ENCODE measurements at regions not wholly inside any gene's neighbourhood (a gene's known extent, or its start where the extent isn't known, plus 50 kb on each side); places are given as distances from the start of the nearest gene placed in this dataset.

DNA sequence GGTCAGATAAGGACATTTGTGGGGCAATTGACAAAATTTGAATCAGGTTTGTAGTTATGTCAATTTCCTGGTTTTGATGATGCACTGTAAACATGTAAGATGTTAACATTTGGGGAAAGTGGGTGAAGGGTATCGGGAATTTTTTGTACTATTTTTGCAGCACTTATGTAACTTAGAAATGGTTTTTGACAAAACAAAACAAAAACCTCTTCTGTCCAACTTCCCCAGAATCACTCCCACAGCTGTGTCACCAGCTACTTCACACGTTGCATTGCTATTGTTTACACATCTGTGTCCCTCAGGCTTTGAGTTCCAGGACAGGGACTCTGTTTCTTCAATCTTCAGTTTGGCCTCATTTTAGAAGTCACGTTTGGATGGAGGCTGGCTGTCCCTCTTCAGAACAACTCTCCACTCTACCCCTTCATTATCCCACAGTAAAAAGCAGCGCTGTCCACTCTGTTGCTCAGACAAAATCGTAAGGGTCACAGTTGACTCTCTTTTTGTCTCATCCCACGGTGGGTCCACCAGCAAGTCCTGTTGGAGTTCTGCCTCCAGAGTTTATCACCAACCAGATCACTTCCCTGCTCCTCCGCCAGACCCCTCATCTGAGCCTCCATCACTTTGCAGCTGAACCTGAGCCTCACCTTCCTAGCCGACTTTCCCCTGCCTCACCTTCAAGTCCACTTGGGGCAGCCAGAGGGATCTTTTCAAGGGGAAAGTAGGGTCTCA, 63.2 kb downstream of the NENF start:
- H3K4me3 ChIP-seq (ENCODE audit: low read depth, low read length): no peak overlapping the region
- no peaks in the 10 kb centered on the region for H3K27me3 ChIP-seq (ENCODE audit: control insufficient read depth, insufficient read depth, low read length)
- H3K4me1 ChIP-seq (ENCODE audit: control insufficient read depth, insufficient read depth, low read length): peaks cover 2% of the 10 kb centered on the region
- H3K9me3 ChIP-seq (ENCODE audit: control insufficient read depth, insufficient read depth, low read length): no peaks in the 10 kb centered on the region
- no peaks in the 10 kb centered on the region for H3K36me3 ChIP-seq (ENCODE audit: control insufficient read depth, insufficient read depth, low read length)
- H3K9ac ChIP-seq (ENCODE audit: low read depth, low read length): no peak overlapping the region

DNA sequence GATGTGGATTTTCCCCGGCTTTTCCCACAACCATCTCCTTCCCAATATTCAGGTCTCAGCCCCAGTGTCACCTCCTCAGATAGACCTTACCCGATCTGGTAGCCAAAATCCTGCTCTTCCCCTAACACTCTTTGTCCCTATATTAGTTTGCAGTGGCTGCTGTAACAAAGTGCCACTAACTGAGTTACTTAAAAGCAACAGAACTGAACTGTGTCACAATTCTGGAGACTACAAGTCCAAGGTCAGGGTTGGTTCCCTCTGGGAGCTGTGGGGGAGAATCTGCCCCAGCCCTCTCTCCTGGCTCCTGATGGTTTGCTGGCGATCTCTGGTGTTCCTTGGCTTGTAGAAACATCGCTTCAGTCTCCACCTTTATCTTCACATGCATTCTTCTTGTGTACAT, 64.0 kb downstream of the NENF start:
- H3K9me3 ChIP-seq (ENCODE audit: control insufficient read depth, insufficient read depth, low read length): no peaks in the 10 kb centered on the region
- no peak overlapping the region for H3K4me3 ChIP-seq (ENCODE audit: low read depth, low read length)
- peaks cover 2% of the 10 kb centered on the region for H3K4me1 ChIP-seq (ENCODE audit: control insufficient read depth, insufficient read depth, low read length)
- no peaks in the 10 kb centered on the region for H3K36me3 ChIP-seq (ENCODE audit: control insufficient read depth, insufficient read depth, low read length)
- no peak overlapping the region for H3K9ac ChIP-seq (ENCODE audit: low read depth, low read length)
- H3K27me3 ChIP-seq (ENCODE audit: control insufficient read depth, insufficient read depth, low read length): no peaks in the 10 kb centered on the region

DNA sequence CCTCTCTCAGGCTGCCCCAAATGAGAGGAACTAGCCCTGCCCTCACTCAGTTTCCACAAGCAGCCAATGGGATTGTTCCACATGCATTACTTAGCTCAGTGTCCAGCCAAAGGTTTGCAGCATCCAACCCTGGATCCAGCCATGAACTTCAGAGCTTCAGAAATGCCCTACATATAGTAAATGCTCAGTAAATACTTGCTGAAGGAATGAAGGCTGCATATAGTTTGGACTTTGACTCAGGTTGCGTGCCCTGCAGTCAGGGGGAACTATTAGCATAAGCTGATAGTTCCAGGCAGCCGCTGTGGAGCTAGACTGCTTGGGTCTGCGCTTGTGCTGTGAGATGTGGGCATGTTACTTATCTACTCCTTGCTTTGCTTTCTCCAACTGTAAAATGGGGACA, 64.8 kb downstream of the NENF start:
- H3K9ac ChIP-seq (ENCODE audit: low read depth, low read length): no peak overlapping the region
- H3K4me3 ChIP-seq (ENCODE audit: low read depth, low read length): no peak overlapping the region
- H3K36me3 ChIP-seq (ENCODE audit: control insufficient read depth, insufficient read depth, low read length): no peaks in the 10 kb centered on the region
- peaks cover 2% of the 10 kb centered on the region for H3K4me1 ChIP-seq (ENCODE audit: control insufficient read depth, insufficient read depth, low read length)
- H3K27me3 ChIP-seq (ENCODE audit: control insufficient read depth, insufficient read depth, low read length): no peaks in the 10 kb centered on the region
- H3K9me3 ChIP-seq (ENCODE audit: control insufficient read depth, insufficient read depth, low read length): no peaks in the 10 kb centered on the region

DNA sequence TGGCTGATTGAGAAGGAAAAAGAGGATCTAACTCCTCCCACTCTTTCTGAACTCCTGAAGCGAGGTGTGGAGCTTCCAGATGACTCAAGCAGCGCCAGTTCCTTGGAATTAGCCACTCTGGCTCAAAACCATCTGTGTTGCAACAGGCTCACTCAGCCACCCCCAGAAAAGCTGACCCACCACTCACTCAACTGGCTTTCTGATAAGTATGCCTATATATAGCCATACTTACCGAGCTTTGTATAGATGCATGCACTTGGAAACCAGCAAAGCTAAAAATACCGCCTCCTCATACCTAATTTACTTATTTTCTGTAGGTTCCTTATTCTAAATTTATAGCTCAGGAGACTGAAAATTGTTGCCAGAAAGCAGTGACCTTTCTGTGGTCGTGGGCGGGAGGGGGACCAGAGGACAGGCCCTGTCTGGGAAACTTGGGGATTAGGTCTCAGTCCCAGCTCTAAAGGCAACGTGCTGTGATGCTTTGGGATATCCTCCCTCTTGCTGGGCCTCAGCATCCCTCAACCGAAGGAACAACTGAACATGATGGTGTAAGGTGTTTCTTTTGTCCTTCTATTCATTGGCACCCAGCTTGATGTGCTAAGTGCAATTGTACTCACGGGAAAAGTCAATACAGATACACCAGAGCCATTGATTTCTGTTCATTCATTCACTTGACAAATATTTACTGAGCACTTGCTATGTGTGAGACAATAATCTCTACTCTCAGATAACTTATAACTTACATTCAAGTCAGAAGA, 65.7 kb downstream of the NENF start:
- Histone ChIP-seq H3K9me3 (ENCODE audit: control insufficient read depth, insufficient read depth, low read length) (no peaks in the 10 kb centered on the region), H3K27me3 (ENCODE audit: control insufficient read depth, insufficient read depth, low read length) (no peaks in the 10 kb centered on the region), H3K4me3 (ENCODE audit: low read depth, low read length) (no peak overlapping the region), H3K4me1 (ENCODE audit: control insufficient read depth, insufficient read depth, low read length) (peaks cover 2% of the 10 kb centered on the region), H3K36me3 (ENCODE audit: control insufficient read depth, insufficient read depth, low read length) (no peaks in the 10 kb centered on the region), H3K9ac (ENCODE audit: low read depth, low read length) (no peak overlapping the region)

DNA sequence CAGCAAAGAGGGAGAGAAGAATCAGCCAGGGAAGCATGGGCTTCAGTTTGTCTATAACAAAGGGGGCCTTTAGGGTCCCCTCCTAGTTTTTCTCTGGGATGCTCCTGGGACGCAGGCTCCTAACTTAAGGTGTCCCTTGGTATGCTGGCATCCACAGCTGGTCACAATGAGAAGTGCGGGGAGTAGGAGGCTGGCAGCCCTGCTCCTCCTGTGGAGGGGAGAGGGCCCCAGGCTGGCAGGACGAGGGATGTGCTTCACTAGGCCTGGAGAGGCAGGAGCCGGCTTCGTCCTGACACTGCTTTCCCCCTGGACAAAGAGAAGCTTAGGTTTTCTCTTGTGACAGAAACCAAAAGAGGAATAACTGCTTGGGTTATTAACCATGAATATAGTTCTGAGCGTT, 67.6 kb downstream of the NENF start:
- Histone ChIP-seq H3K9me3 (ENCODE audit: control insufficient read depth, insufficient read depth, low read length) (no peaks in the 10 kb centered on the region), H3K4me1 (ENCODE audit: control insufficient read depth, insufficient read depth, low read length) (peaks cover 2% of the 10 kb centered on the region), H3K36me3 (ENCODE audit: control insufficient read depth, insufficient read depth, low read length) (no peaks in the 10 kb centered on the region), H3K9ac (ENCODE audit: low read depth, low read length) (no peak overlapping the region), H3K27me3 (ENCODE audit: control insufficient read depth, insufficient read depth, low read length) (no peaks in the 10 kb centered on the region), H3K4me3 (ENCODE audit: low read depth, low read length) (no peak overlapping the region)

DNA sequence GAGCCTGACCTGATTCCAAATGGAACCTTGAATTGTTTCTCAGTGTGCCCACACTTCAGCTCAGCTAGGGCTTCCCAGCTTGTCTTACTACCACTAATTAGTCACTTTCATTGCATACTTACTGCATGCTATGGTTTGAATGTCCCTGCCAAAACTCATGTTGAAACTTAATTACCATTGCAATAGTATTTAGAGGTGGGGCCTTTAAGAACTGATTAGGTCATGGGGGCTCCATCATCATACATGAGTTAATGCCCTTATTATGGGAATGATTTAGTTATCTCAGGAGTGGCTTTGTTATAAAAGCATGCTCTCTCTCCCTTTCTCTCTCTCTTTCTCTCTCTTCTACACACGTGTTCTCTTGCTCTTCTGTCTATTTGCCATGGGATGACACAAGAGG, 68.3 kb downstream of the NENF start:
- Histone ChIP-seq H3K4me3 (ENCODE audit: low read depth, low read length) (no peak overlapping the region), H3K27me3 (ENCODE audit: control insufficient read depth, insufficient read depth, low read length) (no peaks in the 10 kb centered on the region), H3K4me1 (ENCODE audit: control insufficient read depth, insufficient read depth, low read length) (peaks cover 2% of the 10 kb centered on the region), H3K9me3 (ENCODE audit: control insufficient read depth, insufficient read depth, low read length) (no peaks in the 10 kb centered on the region), H3K36me3 (ENCODE audit: control insufficient read depth, insufficient read depth, low read length) (no peaks in the 10 kb centered on the region), H3K9ac (ENCODE audit: low read depth, low read length) (no peak overlapping the region)

DNA sequence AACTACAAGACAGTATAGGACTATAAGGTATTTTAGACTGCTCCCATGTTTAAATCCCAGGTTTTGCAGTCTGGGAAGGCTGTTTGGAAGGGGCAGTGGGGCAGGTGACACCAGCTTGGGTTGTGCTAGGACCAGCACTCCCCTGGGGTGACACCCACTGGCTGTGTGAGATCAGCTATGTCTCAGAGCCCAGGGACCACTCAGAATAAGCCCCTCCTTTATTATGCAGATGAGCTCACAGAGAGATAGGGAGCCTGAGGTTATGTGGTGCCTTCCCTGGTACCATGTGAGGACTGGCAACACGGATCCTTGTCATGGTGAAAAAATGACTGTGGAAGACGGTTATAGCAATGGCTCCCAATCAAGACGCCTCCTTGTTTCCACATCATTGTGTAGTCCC, 71.0 kb downstream of the NENF start:
- Histone ChIP-seq H3K9me3 (ENCODE audit: control insufficient read depth, insufficient read depth, low read length) (no peaks in the 10 kb centered on the region), H3K27me3 (ENCODE audit: control insufficient read depth, insufficient read depth, low read length) (no peaks in the 10 kb centered on the region), H3K9ac (ENCODE audit: low read depth, low read length) (no peak overlapping the region), H3K4me1 (ENCODE audit: control insufficient read depth, insufficient read depth, low read length) (peaks cover under 1% of the 10 kb centered on the region), H3K36me3 (ENCODE audit: control insufficient read depth, insufficient read depth, low read length) (no peaks in the 10 kb centered on the region), H3K4me3 (ENCODE audit: low read depth, low read length) (no peak overlapping the region)

DNA sequence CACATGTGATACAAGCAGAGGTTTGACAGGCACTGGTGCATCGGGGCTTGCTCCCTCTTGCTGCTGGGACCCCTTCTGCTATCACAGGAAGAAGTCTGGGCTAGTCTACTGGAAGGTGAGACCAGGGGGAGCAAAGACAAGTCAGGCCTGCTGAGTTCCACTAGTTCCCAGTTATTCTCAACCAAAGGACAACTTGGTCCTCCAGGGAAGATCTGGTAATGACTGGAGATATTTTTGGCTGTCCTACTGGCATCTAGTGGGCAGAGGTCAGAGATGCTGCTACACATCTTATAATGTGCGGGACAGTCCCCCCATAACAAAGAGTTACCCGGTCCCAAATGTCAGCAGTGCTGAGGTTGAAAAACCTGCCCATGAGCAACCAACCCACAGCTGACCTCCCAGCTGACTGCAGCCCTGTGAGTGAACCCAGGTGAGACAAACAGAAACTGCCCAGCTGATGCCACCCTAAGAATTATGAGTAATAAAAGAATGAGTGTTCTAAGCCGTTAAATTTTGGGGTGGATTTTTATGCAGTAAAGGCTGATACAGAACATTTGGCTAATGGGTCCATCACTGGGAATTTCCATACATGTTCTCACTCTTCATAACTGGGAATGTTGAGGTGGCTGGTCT, 71.6 kb downstream of the NENF start:
- Histone ChIP-seq H3K9ac (ENCODE audit: low read depth, low read length) (no peak overlapping the region), H3K27me3 (ENCODE audit: control insufficient read depth, insufficient read depth, low read length) (no peaks in the 10 kb centered on the region), H3K4me1 (ENCODE audit: control insufficient read depth, insufficient read depth, low read length) (no peaks in the 10 kb centered on the region), H3K9me3 (ENCODE audit: control insufficient read depth, insufficient read depth, low read length) (no peaks in the 10 kb centered on the region), H3K36me3 (ENCODE audit: control insufficient read depth, insufficient read depth, low read length) (no peaks in the 10 kb centered on the region), H3K4me3 (ENCODE audit: low read depth, low read length) (no peak overlapping the region)

DNA sequence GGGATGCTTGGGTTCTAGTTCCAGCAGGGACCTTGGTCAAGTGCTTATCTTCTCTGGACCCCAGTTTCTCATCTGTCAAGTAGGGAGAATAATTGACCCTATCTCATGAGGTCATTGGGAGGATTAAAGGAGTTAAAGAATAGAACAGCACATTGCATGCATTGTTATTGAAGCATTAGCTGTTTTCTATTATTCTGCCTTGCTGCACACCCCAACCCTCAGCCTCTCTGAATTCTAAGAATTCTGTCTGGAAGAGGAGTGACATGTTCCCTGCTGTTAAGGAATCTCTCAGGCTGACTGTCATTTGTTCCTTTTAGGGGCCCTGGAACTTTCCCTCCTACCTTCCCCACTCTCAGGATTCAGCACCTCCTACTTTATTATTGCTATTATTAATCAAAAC, 73.9 kb downstream of the NENF start:
- Histone ChIP-seq H3K9me3 (ENCODE audit: control insufficient read depth, insufficient read depth, low read length) (no peaks in the 10 kb centered on the region), H3K36me3 (ENCODE audit: control insufficient read depth, insufficient read depth, low read length) (no peaks in the 10 kb centered on the region), H3K9ac (ENCODE audit: low read depth, low read length) (no peak overlapping the region), H3K27me3 (ENCODE audit: control insufficient read depth, insufficient read depth, low read length) (no peaks in the 10 kb centered on the region), H3K4me3 (ENCODE audit: low read depth, low read length) (no peak overlapping the region), H3K4me1 (ENCODE audit: control insufficient read depth, insufficient read depth, low read length) (no peaks in the 10 kb centered on the region)

DNA sequence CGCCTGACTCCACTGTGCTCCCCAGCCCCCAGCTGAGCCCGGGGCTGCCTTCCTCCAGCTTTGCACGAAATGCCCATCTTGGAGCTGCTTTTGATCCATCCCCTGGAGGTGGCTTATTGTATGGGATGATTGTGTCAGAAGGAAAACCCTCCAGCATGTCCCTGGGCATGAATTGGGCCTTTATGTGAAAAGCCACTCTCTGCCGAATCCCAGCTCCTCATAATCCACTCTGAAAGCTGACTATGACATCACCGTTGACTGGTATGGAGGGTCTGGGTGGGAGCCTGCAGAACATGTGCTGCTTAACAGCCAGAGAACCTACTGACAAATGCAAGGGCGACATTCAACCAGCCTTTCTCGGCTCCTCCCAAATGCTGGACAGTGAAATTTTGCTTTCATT, 74.6 kb downstream of the NENF start:
- Histone ChIP-seq H3K9ac (ENCODE audit: low read depth, low read length) (no peak overlapping the region), H3K27me3 (ENCODE audit: control insufficient read depth, insufficient read depth, low read length) (peaks cover 1% of the 10 kb centered on the region), H3K4me3 (ENCODE audit: low read depth, low read length) (no peak overlapping the region), H3K9me3 (ENCODE audit: control insufficient read depth, insufficient read depth, low read length) (no peaks in the 10 kb centered on the region), H3K4me1 (ENCODE audit: control insufficient read depth, insufficient read depth, low read length) (no peaks in the 10 kb centered on the region), H3K36me3 (ENCODE audit: control insufficient read depth, insufficient read depth, low read length) (no peaks in the 10 kb centered on the region)

DNA sequence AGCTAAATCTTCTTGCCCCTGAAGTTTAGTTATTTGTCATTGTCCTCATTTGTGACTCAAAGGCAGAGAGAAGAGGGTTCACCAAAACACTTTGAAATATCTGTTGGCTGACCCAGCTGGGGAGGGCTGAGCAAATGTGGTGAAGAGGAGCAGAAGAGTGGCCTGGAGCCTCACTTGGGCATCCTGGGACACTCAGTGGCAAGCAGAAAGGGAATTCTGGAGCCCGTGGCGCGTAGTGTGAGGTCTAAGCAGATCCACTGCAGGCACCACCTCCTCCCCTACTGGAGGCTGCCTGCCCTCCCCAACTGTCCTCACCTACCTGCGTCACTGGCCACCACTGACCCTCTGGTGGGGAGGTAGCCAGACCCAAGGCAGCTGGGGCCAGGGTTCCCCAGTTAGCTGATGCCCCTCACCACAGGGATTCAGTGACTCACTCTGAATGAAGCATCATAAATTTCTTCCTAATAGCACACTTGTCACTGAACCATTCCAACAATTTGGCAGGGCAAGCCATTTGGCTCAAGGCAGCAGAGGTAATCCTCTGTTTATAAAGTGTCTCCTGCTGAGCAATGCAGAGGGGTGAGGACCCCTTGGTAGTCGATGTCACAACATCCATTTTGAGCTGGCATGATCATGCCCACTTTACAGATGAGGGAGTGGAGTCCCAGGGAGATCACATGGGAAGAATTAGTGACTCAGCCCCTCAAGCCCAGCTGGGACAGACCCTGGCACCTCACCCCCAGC, 80.3 kb downstream of the NENF start:
- H3K4me1 ChIP-seq (ENCODE audit: control insufficient read depth, insufficient read depth, low read length): no peaks in the 10 kb centered on the region
- no peak overlapping the region for H3K4me3 ChIP-seq (ENCODE audit: low read depth, low read length)
- H3K9ac ChIP-seq (ENCODE audit: low read depth, low read length): no peak overlapping the region
- peaks cover 44% of the 10 kb centered on the region for H3K27me3 ChIP-seq (ENCODE audit: control insufficient read depth, insufficient read depth, low read length)
- no peaks in the 10 kb centered on the region for H3K9me3 ChIP-seq (ENCODE audit: control insufficient read depth, insufficient read depth, low read length)
- no peaks in the 10 kb centered on the region for H3K36me3 ChIP-seq (ENCODE audit: control insufficient read depth, insufficient read depth, low read length)

All from iPS-15b (cell line).